Activated CD4-positive, alpha-beta memory T cell treated with anti-CD3 and anti-CD28 coated beads, Interleukin-2, amount 10 ng/mL, durations not matched to agents 7 days and 5 days (primary cell): ENCODE measurements at regions not wholly inside any gene's neighbourhood (a gene's known extent, or its start where the extent isn't known, plus 50 kb on each side); places are given as distances from the start of the nearest gene placed in this dataset.

Experiments
- CTCF ChIA-PET: fragments of 350-600 bp; sonication (Branson Sonifier 250); formaldehyde crosslinking; loops from one replicate; lab custom pipeline; 2021; ENCODE audit warnings: antibody characterized with exemption, inconsistent platforms; lab: Charles Lee
- POLR2A ChIA-PET: fragments of 350-600 bp; sonication (Branson Sonifier 250); formaldehyde crosslinking; loops from one replicate; lab custom pipeline; 2021; ENCODE audit warnings: antibody characterized with exemption; lab: Charles Lee
- DNase-seq: peaks from one replicate; pipeline ENCODE4 v3.0.0-alpha.2; 2020
- H3K27ac Mint-ChIP-seq: one replicate; pipeline ENCODE4 v1.8.0; 2021; ENCODE audit warnings: mild to moderate bottlenecking, mixed read lengths
- H3K27me3 Mint-ChIP-seq: one replicate; pipeline ENCODE4 v1.8.0; 2021; ENCODE audit warnings: mixed read lengths
- H3K36me3 Mint-ChIP-seq: one replicate; pipeline ENCODE4 v1.8.0; 2021; ENCODE audit warnings: low read depth, mixed read lengths
- H3K4me1 Mint-ChIP-seq: one replicate; pipeline ENCODE4 v1.8.0; 2021; ENCODE audit warnings: mixed read lengths
- H3K4me3 Mint-ChIP-seq: one replicate; pipeline ENCODE4 v1.8.0; 2021; ENCODE audit warnings: mild to moderate bottlenecking, mixed read lengths
- H3K9me3 Mint-ChIP-seq: one replicate; pipeline ENCODE4 v1.8.0; 2021; ENCODE audit warnings: mixed read lengths

GRCh38 chr18:48462510-48462909 is 53.3 kb upstream of the ZBTB7C start:
- Mint-ChIP-seq H3K4me1 (no peaks in the 10 kb centered on the region), H3K9me3 (no peaks in the 10 kb centered on the region), H3K27me3 (peaks cover 45% of the 10 kb centered on the region), H3K36me3 (no peaks in the 10 kb centered on the region), H3K27ac (no peak overlapping the region), H3K4me3 (no peak overlapping the region)
- ChIA-PET CTCF (interaction anchor here (1.3 kb wide), 1 partner anchor 12 kb away, joined by 4 read pairs; no protein-coding TSS in a partner anchor), POLR2A (no interaction called here)
- DNase-seq: no peak

DNA sequence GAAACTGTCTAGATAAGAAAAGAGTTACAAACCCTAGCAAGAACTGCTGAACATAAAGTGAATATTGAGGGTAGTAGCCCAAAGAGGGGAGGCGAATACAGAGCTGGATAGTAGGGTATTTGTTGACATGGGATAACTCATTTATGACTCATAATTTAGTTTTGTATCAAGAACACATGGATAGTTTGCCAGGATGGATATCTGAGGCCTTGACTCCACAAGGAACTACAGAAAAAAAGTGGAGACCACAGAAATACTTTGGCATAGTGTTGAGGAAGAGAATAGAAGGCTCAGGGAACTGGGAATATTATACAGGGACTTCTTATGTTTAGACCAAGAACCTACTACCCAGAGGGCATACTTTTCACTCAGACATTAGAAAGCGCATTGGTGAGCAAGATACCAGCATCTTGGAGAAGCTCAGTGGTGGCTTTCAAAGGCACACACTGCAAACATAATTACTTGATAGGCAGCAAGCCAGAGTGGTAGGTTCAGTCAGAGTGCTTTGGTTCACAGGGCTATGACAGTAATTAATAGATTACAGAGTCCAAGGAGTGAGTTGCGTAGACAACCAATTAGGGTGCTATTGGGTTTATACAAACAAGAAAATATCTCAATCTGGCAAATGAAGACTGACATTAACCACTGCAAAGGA is 51.9 kb upstream of the ZBTB7C start:
- Mint-ChIP-seq H3K4me3 (no peak overlapping the region), H3K36me3 (no peaks in the 10 kb centered on the region), H3K4me1 (peaks cover 9% of the 10 kb centered on the region), H3K9me3 (no peaks in the 10 kb centered on the region), H3K27ac (no peak overlapping the region), H3K27me3 (peaks cover 51% of the 10 kb centered on the region)
- no peak for DNase-seq
- POLR2A ChIA-PET: no interaction called here
- CTCF ChIA-PET: interaction anchor here (4.5 kb wide), 1 partner anchor 15 kb away, joined by 30 read pairs; no protein-coding TSS in a partner anchor

DNA sequence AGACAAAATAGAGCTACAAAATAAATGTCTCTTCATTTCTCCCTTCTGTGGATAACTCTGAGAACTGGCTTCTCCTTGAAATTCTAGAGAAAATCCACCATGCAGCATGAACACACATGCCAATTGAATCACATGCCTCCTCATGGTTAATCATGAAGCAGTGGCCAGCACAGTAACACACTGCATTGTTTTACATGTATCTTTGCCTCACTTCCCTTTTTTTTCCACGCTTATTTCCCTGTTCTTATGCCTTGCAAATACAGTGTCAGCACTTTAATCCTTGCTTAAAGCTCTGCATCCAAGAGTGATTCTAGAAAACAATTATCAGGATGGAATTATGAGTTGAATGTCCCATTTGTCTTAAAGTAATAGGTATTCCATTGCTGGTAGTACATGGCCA is 50.3 kb upstream of the ZBTB7C start:
- CTCF ChIA-PET: interaction anchor here (4.5 kb wide), 1 partner anchor 14 kb away, joined by 30 read pairs; no protein-coding TSS in a partner anchor

DNA sequence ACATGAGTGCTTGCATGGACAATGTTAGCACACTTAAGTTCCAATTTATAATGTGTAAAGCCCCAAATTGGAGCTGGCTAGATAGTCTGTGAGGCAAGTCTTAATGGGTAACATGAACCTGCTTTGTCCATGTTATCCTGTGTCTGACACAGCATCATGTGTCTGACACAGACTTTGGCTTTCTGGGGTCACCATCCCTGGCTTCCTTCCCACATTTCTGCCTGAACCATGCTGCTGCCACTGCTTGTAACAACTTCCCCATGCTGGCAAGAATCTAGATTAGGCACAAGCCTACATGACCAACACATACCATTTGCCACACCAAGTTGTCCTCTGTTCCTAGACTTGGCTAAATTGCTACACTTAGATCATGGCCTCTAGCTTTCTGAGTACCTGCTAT is 49.8 kb upstream of the ZBTB7C start:
- Mint-ChIP-seq H3K9me3 (no peaks in the 10 kb centered on the region), H3K27me3 (peaks cover 58% of the 10 kb centered on the region), H3K27ac (no peak overlapping the region), H3K36me3 (no peaks in the 10 kb centered on the region), H3K4me3 (no peak overlapping the region), H3K4me1 (peaks cover 24% of the 10 kb centered on the region)
- DNase-seq: no peak
- ChIA-PET CTCF (interaction anchor here (4.5 kb wide), 1 partner anchor 13 kb away, joined by 30 read pairs; no protein-coding TSS in a partner anchor), POLR2A (no interaction called here)

More for the DNA sequence above, 50.3 kb upstream of the ZBTB7C start:
- DNase-seq: no peak
- Mint-ChIP-seq H3K27ac (no peak overlapping the region), H3K9me3 (no peaks in the 10 kb centered on the region), H3K4me3 (no peak overlapping the region), H3K4me1 (peaks cover 23% of the 10 kb centered on the region), H3K36me3 (no peaks in the 10 kb centered on the region), H3K27me3 (peaks cover 59% of the 10 kb centered on the region)
- POLR2A ChIA-PET: no interaction called here
